Spleen (tissue), 7 donors: ENCODE measurements at regions not wholly inside any gene's neighbourhood (a gene's known extent, or its start where the extent isn't known, plus 50 kb on each side); places are given as distances from the start of the nearest gene placed in this dataset.

Experiments used
- POLR2AphosphoS5 ChIP-seq, 3 donors: sonication (generic); formaldehyde crosslinking; IDR thresholded peaks; one replicate each; pipeline ENCODE4 v1.5.1; 2017; ENCODE audit warnings: antibody characterized with exemption in 3 of 3
- TF ChIP-seq, protein P1 (sequence below), 11 experiments: fragments of 200-600 bp in 7 of 11; fragments of 450-650 bp in 4 of 11; sonication (generic) in 4 of 11; IDR thresholded peaks in 8 of 11; conservative IDR thresholded peaks in 3 of 11; 1 replicate in 7 of 11; 2 replicates in 4 of 11; pipeline versions ENCODE4 v1.4.0 to v1.8.0; 2016 to 2021; ENCODE audit warnings: antibody characterized with exemption in 11 of 11, inconsistent platforms in 4 of 11, mild to moderate bottlenecking in 1 of 11
- donor health status: DM: no; HTN: no; CAD: no; lungs with moderate emphysema.
- donor health status: DM: no; HTN: no; CAD: no.
- donor health status: DM: no; HTN: no; CAD: no.

DNA sequence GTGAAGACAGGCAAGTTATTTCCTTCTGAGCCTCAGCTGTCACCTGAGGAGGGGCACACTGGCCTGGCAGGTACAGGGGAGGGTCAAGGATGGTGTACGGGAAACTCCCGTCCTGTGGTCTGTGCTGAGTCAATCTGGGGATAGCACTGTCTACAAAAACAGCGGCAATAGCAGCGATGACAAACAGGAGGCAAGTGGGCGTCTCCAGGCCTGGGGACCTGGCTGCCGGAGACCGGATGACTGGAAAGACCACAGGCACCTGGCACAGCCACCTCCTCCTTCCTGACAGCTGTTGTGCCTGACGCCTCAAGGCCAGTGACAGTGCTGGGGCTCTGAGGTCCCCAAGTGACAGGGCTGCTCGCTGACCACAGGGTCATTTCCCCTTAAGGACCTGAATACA is 202.1 kb upstream of the HS6ST1 start:
- peak; percentile 55 to 72 (median 61) for TF ChIP-seq POLR2AphosphoS5 (IDR thresholded peaks at IDR 0.05)
- TF ChIP-seq, protein P1, sequence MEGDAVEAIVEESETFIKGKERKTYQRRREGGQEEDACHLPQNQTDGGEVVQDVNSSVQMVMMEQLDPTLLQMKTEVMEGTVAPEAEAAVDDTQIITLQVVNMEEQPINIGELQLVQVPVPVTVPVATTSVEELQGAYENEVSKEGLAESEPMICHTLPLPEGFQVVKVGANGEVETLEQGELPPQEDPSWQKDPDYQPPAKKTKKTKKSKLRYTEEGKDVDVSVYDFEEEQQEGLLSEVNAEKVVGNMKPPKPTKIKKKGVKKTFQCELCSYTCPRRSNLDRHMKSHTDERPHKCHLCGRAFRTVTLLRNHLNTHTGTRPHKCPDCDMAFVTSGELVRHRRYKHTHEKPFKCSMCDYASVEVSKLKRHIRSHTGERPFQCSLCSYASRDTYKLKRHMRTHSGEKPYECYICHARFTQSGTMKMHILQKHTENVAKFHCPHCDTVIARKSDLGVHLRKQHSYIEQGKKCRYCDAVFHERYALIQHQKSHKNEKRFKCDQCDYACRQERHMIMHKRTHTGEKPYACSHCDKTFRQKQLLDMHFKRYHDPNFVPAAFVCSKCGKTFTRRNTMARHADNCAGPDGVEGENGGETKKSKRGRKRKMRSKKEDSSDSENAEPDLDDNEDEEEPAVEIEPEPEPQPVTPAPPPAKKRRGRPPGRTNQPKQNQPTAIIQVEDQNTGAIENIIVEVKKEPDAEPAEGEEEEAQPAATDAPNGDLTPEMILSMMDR (IDR thresholded peaks at IDR 0.05 in 8 of 11, conservative IDR thresholded peaks at IDR 0.05 in 3 of 11), result no peak
